ENCODE measurements at regions not wholly inside any gene's neighbourhood (a gene's known extent, or its start where the extent isn't known, plus 50 kb on each side); places are given as distances from the start of the nearest gene placed in this dataset.

GRCh38 chr18:77763530-77764145 is 514.0 kb downstream of the GALR1 start:
- DNase-seq = no peak

DNA sequence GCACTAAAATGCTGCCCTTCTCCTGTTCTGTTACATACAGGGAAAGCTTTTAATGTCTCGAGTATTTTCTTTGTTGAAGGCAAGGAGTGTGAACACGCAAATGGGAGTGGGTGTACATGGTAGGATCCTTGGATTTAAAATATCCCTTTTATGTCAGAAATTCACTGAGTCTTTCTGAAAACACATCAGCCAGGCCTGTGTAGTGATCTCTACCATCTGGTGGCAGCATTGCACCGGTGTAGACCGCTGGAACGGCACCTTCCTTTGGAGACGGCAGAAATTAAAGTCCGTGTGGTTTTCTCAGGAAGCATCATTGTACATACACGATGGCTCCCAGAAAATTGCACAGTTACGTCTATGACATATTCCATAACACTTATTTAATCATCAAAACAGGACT is 515.8 kb downstream of the GALR1 start:
- DNase-seq = no peak

GRCh38 chr18:77766421-77766820 is 516.8 kb downstream of the GALR1 start:
- no peak for DNase-seq

- no peak for DNase-seq
These were observed 522.5 kb downstream of the GALR1 start for GRCh38 chr18:77772177-77772576.

- DNase-seq = no peak
These were observed 526.5 kb downstream of the GALR1 start for GRCh38 chr18:77776104-77776503.

DNA sequence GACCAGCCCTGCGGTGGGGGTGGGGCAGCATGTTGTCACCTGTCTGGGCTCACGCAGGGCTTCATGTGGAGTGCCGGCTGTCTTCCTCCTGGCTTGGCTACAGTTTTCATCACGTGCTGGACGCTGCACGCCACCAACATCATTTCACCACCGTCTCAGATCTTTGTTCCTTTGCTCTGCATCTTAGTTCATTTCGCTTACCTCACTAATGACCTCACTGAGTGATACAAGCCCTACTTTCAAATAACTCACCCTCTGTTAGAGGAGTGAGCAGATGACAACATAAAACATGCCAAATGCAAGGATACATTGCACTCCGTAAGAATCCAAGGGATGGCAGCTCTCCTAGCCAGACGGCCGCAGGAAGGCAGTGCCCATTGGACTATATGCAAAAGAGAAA is 527.5 kb downstream of the GALR1 start:
- DNase-seq = no peak

DNA sequence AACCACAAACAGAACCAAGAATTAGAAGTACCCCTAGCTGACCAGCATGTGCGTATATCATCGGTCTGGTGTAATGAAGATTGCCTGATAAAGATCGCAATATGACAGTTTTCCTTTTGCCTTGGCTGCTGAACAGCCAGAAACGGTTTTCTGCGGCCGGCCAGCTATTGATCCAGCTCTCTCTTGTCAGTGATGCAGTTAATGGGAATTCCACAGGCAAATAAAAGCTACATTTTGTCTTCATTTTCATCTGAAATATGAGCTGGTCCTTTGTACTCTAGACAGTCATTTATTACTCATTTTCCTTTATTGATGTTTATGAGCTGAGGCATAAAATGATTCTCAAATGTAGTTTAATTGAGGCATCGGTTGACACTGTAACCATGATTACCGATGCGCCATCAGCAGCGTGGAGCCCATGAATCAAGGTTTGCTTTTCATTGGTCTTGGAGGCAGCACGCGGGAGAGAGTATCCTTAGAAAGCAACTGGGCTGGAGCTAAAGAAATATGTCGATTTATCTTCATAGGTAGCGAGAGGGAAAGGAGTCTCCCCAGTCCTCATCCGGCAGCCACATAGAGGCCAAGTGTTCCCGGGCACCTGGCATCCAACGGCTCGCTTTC is 535.2 kb downstream of the GALR1 start:
- DNase-seq = no peak

GRCh38 chr18:77785415-77785975 is 535.8 kb downstream of the GALR1 start:
- DNase-seq = no peak

GRCh38 chr18:77803024-77803423 is 553.4 kb downstream of the GALR1 start:
- no peak for DNase-seq

- no peak for DNase-seq
These were observed 554.7 kb downstream of the GALR1 start for GRCh38 chr18:77804382-77804781.

DNA sequence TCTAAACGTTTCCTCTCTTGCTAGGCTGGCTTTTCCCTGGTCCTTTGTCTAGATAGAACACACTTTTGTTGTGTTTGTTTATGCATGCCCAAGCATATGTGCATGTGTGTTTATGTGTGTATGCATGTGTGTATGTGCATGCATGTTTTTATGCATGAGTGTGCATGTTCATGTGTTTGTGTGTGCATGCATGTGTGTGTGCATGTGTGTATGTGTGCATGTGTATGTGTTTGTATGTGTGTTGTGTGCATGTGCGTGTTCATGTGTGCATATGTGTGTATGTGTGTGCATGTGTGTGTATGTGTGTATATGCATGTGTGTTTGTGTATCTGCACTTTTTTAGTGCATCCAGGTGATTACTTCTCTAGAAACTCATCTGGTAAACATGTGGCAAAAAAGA is 558.0 kb downstream of the GALR1 start:
- DNase-seq = no peak

DNA sequence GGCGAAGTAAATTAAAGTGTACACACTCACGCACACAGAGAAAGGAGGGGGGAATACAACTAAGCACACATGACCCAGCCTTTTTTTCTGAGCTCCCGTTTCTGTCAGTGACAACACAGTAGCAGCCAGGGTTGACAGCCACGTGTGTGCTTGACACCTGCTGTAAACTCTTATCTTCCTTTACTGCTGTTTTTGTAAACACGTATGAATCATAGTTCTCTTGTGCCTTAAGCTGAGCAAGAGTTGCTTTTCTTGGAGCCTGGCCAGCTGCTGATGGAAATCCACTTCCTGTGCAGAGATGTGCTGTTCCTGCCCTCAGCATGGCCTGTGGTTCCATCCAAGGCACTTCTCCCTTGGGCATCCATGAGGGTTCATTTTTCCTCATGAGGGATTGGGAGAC is 561.9 kb downstream of the GALR1 start:
- DNase-seq = no peak

DNA sequence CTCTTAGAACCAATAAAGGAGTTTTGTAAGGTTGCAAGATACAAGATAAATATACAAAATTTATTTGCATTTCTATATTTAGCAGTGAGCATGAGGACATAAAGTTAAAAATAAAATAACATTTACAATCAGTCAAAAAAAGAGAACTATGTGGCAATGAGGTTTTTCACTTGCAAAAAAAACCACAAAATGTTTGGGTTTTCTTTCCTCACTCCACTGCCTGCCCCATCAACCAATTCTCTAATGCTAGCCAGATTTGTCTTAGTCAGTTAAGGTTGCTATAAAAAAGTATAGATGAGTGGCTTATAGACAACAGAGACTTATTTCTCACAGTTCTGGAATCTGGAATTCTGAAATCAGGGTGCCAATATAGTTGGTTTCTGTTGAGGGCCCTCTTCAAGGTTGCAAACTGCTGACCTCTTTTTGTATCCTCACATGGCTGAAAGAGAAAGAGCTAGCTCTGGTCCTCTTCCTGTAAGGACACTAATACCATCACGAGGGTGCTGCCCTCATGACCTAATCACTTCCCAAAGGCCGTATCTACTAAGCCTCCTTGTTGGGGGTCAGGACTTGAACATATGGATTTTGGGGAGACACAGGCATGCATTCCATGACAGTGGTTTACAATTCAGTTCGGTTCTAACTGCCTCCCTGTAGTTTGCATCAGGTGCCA is 566.2 kb downstream of the GALR1 start:
- DNase-seq = no peak

GRCh38 chr18:77818328-77818727 is 568.7 kb downstream of the GALR1 start:
- DNase-seq = no peak

- no peak for DNase-seq
These were observed 570.8 kb downstream of the GALR1 start for GRCh38 chr18:77820472-77820871.

DNA sequence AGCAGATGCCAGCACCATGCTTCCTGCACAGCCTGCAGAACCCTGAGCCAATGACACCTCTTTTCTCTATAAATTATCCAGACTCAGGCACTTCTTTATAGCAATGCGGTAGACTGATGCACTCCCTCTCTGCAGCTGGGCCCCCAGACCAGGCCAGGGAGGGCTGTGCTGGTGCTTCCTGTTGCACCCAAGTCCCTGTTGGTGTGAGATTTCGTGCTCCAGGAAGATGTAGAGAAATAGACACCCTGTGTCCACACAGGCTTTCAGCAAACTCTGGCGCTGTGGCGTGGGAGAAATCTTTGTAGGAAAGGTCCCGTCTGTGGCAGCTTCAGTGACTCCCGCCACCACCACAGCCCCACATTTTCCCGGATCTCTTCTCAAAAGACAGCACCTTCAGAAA is 572.2 kb downstream of the GALR1 start:
- no peak for DNase-seq

DNA sequence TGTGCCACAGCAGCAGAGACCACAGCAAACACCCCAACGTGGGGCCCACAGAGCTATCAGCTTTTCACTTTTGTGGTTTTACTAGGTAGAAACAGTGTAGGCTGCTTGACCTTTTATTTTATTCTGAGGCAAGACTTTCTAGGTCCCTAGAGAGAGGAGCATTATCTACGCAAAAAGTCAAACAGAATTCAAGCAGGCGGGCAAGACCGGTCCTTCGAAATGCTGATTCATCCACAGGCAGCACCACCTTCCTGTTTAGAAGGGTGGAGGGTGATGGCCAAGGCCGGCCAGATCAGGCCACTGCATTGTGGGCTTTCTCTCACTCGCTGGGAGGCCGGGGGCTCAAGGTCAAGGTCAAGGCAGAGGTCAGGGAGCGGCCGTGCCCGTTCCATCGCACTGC is 573.0 kb downstream of the GALR1 start:
- no peak for DNase-seq

DNA sequence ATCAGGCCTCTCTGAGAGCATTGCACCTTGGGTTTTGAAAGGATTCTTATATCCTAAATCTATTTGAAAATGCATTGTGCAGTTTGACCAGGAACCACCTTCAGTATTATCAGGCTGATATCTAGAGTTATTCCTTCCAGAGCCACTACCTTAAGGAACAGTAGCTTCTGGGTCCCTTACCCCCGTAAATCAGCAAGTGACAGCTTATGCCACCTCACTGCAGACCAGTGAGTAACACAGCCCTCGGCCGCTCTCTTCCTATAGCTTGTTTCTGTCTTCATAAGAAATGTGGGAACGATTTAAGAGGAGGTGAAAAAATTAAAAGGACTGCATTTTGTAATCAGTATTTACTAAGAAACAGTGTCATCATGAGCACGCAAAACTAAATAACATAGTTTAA is 584.2 kb downstream of the GALR1 start:
- no peak for DNase-seq

GRCh38 chr18:77851802-77852201 is 602.2 kb downstream of the GALR1 start:
- DNase-seq = no peak

DNA sequence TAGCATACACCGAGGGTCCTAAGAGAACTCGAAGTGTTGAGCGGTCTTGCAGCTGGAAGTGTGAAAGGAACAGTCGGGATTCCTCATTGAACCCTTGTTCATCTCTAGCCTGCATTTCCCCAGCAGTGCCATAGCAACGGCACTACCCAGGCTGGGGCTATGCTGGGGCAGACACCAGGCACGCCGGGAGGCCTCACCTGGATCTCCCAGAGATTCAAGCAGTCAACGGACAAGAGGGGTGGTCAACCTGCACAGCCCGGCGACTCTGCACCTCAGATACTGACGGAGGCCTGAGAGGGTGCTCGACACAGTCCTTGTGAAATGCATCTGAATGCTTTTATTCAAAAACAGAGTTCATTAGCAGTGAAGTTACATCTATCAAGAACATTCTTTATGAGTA is 604.2 kb downstream of the GALR1 start:
- no peak for DNase-seq

- DNase-seq = no peak
These were observed 608.3 kb downstream of the GALR1 start for GRCh38 chr18:77857678-77858655.

DNA sequence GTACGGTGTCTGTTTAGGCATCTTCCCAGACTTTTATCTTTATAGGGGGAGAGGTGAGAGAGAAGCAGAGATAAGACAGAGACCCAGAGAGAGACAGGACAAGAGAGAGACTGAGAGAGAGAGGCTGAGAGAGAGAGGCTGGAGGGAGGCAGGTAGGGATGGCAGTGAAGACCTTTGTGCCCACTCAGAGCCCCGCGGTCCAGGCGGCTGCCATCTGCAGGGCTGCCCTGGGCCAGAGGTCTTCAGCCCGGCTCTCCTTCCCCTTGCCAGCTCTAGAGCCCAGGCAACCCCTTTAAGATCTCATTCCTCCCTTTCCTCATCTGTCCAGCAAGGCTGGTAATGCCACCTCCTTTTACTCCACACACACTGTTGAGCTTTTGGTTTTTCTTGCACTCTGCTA is 610.0 kb downstream of the GALR1 start:
- DNase-seq = no peak
